ENCODE measurements at regions not wholly inside any gene's neighbourhood (a gene's known extent, or its start where the extent isn't known, plus 50 kb on each side); places are given as distances from the start of the nearest gene placed in this dataset.

- no peak for DNase-seq
Observed at GRCh38 chr11:130776061-130776419, 140.2 kb downstream of the SNX19 start.

GRCh38 chr11:130778026-130778425 lies 138.3 kb downstream of the SNX19 start:
- no peak for DNase-seq

GRCh38 chr11:130778705-130779104 lies 137.6 kb downstream of the SNX19 start:
- DNase-seq = no peak

GRCh38 chr11:130779267-130779666 lies 137.0 kb downstream of the SNX19 start:
- DNase-seq = no peak

GRCh38 chr11:130779943-130780342 lies 136.3 kb downstream of the SNX19 start:
- no peak for DNase-seq

- DNase-seq = no peak
Observed at GRCh38 chr11:130780437-130780836, 135.8 kb downstream of the SNX19 start.

GRCh38 chr11:130781931-130782330 lies 134.3 kb downstream of the SNX19 start:
- no peak for DNase-seq

- peak; percentile 77 for DNase-seq
Observed at GRCh38 chr11:130782361-130783222, 133.7 kb downstream of the SNX19 start.

- no peak for DNase-seq
Observed at GRCh38 chr11:130783323-130783722, 133.0 kb downstream of the SNX19 start.

- peak; percentile 33 for DNase-seq
Observed at GRCh38 chr11:130785380-130786116, 130.7 kb downstream of the SNX19 start.

GRCh38 chr11:130786586-130786985 lies 129.7 kb downstream of the SNX19 start:
- no peak for DNase-seq

GRCh38 chr11:130787092-130787616 lies 129.1 kb downstream of the SNX19 start:
- DNase-seq = peak; percentile 27

GRCh38 chr11:130787973-130788570 lies 128.2 kb downstream of the SNX19 start:
- no peak for DNase-seq

- DNase-seq = no peak
Observed at GRCh38 chr11:130789056-130789640, 127.1 kb downstream of the SNX19 start.

GRCh38 chr11:130790689-130791088 lies 125.6 kb downstream of the SNX19 start:
- no peak for DNase-seq

- DNase-seq = no peak
Observed at GRCh38 chr11:130792772-130793171, 123.5 kb downstream of the SNX19 start.

- no peak for DNase-seq
Observed at GRCh38 chr11:130796828-130797227, 119.5 kb downstream of the SNX19 start.

GRCh38 chr11:130798280-130798679 lies 118.0 kb downstream of the SNX19 start:
- no peak for DNase-seq

- DNase-seq = no peak
Observed at GRCh38 chr11:130798801-130799200, 117.5 kb downstream of the SNX19 start.

- DNase-seq = no peak
Observed at GRCh38 chr11:130801333-130802122, 114.8 kb downstream of the SNX19 start.

- DNase-seq = no peak
Observed at GRCh38 chr11:130802567-130802966, 113.7 kb downstream of the SNX19 start.
